A549 (cell line): ENCODE measurements at regions not wholly inside any gene's neighbourhood (a gene's known extent, or its start where the extent isn't known, plus 50 kb on each side); places are given as distances from the start of the nearest gene placed in this dataset.

ENCODE experiments used
- CEBPB ChIP-seq, 2 experiments: fragments of >200 bp in 1 of 2; sonication (Bioruptor Twin) in 1 of 2; formaldehyde crosslinking in 1 of 2; IDR thresholded peaks; 2 replicates each; pipeline ENCODE4 v1.6.1; 2012 to 2016
- ESRRA ChIP-seq: fragments of 150-350 bp; IDR thresholded peaks from 2 replicates; pipeline ENCODE4 v1.6.1; 2014; ENCODE audit warnings: mild to moderate bottlenecking, low read length, borderline replicate concordance
- POLR2A ChIP-seq: IDR thresholded peaks from 2 replicates; pipeline ENCODE4 v1.6.1; 2012; ENCODE audit warnings: mild to moderate bottlenecking, low read length
- RFX5 ChIP-seq: fragments of 450-650 bp; IDR thresholded peaks from 2 replicates; pipeline ENCODE4 v1.7.1; 2014; ENCODE audit warnings: antibody characterized with exemption, mild to moderate bottlenecking, moderate library complexity
- TP53 ChIP-seq: fragments of 250-450 bp; sonication (Bioruptor Pico); IDR thresholded peaks from 2 replicates; pipeline ENCODE4 v1.5.0; 2021; ENCODE audit warnings: mild to moderate bottlenecking, moderate library complexity
- TF ChIP-seq, protein P1 (sequence below): fragments of 200-600 bp; sonication (generic); IDR thresholded peaks from 2 replicates; pipeline ENCODE4 v1.6.1; 2016; ENCODE audit warnings: antibody characterized with exemption, mild to moderate bottlenecking, moderate library complexity
- TF ChIP-seq, protein P2 (sequence below): fragments of >200 bp; sonication (Bioruptor Twin); formaldehyde crosslinking; IDR thresholded peaks from 3 replicates; pipeline ENCODE4 v1.5.1; 2016
- TF ChIP-seq, protein P3 (sequence below): fragments of >200 bp; sonication (Bioruptor Twin); formaldehyde crosslinking; IDR thresholded peaks from 3 replicates; pipeline ENCODE4 v1.6.1; 2016
- TF ChIP-seq, protein P4 (sequence below): fragments of 150-350 bp; IDR thresholded peaks from 2 replicates; pipeline ENCODE4 v1.6.1; 2014; ENCODE audit warnings: low read depth, mild to moderate bottlenecking, low read length

DNA sequence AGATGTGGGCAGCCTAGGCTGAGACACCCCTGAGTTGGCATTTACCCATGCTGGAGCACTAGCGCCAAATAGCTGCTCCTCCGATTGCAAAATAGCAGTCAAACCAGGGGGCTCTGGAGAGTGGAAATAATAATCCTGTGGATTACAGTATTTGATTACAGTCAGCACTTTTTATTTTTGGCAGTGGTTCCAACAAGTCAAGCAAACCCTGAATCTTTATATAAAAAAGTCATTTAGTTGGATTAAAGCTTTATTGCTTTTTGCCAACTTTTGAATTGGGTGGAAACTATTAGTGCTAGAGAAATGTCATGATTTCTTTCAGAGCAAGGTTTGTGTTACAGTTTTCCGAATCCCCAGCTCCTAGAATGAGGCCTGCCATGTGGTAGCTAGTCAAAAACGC lies 99.3 kb upstream of the FAM20A start:
- TF ChIP-seq, protein P1, sequence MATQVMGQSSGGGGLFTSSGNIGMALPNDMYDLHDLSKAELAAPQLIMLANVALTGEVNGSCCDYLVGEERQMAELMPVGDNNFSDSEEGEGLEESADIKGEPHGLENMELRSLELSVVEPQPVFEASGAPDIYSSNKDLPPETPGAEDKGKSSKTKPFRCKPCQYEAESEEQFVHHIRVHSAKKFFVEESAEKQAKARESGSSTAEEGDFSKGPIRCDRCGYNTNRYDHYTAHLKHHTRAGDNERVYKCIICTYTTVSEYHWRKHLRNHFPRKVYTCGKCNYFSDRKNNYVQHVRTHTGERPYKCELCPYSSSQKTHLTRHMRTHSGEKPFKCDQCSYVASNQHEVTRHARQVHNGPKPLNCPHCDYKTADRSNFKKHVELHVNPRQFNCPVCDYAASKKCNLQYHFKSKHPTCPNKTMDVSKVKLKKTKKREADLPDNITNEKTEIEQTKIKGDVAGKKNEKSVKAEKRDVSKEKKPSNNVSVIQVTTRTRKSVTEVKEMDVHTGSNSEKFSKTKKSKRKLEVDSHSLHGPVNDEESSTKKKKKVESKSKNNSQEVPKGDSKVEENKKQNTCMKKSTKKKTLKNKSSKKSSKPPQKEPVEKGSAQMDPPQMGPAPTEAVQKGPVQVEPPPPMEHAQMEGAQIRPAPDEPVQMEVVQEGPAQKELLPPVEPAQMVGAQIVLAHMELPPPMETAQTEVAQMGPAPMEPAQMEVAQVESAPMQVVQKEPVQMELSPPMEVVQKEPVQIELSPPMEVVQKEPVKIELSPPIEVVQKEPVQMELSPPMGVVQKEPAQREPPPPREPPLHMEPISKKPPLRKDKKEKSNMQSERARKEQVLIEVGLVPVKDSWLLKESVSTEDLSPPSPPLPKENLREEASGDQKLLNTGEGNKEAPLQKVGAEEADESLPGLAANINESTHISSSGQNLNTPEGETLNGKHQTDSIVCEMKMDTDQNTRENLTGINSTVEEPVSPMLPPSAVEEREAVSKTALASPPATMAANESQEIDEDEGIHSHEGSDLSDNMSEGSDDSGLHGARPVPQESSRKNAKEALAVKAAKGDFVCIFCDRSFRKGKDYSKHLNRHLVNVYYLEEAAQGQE, result no peak
- TF ChIP-seq TP53 (CRISPR knock-in tag) (no peak), POLR2A (no peak), ESRRA (no peak), RFX5 (no peak), CEBPB (IDR thresholded peaks at IDR 0.05) (no peak)
- TF ChIP-seq, protein P2, sequence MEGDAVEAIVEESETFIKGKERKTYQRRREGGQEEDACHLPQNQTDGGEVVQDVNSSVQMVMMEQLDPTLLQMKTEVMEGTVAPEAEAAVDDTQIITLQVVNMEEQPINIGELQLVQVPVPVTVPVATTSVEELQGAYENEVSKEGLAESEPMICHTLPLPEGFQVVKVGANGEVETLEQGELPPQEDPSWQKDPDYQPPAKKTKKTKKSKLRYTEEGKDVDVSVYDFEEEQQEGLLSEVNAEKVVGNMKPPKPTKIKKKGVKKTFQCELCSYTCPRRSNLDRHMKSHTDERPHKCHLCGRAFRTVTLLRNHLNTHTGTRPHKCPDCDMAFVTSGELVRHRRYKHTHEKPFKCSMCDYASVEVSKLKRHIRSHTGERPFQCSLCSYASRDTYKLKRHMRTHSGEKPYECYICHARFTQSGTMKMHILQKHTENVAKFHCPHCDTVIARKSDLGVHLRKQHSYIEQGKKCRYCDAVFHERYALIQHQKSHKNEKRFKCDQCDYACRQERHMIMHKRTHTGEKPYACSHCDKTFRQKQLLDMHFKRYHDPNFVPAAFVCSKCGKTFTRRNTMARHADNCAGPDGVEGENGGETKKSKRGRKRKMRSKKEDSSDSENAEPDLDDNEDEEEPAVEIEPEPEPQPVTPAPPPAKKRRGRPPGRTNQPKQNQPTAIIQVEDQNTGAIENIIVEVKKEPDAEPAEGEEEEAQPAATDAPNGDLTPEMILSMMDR, result no peak
- TF ChIP-seq, protein P3, sequence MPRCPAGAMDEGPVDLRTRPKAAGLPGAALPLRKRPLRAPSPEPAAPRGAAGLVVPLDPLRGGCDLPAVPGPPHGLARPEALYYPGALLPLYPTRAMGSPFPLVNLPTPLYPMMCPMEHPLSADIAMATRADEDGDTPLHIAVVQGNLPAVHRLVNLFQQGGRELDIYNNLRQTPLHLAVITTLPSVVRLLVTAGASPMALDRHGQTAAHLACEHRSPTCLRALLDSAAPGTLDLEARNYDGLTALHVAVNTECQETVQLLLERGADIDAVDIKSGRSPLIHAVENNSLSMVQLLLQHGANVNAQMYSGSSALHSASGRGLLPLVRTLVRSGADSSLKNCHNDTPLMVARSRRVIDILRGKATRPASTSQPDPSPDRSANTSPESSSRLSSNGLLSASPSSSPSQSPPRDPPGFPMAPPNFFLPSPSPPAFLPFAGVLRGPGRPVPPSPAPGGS, result no peak
- TF ChIP-seq, protein P4, sequence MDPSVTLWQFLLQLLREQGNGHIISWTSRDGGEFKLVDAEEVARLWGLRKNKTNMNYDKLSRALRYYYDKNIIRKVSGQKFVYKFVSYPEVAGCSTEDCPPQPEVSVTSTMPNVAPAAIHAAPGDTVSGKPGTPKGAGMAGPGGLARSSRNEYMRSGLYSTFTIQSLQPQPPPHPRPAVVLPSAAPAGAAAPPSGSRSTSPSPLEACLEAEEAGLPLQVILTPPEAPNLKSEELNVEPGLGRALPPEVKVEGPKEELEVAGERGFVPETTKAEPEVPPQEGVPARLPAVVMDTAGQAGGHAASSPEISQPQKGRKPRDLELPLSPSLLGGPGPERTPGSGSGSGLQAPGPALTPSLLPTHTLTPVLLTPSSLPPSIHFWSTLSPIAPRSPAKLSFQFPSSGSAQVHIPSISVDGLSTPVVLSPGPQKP, result no peak
